Caco-2 (cell line): ENCODE measurements at regions not wholly inside any gene's neighbourhood (a gene's known extent, or its start where the extent isn't known, plus 50 kb on each side); places are given as distances from the start of the nearest gene placed in this dataset.

Source experiments
- BruUV-seq: library from RNA; stranded (reverse); fragments of 400-500 nt; replicated peaks from 2 replicates; lab custom pipeline; 2021; lab: Mats Ljungman, UMichigan
- CTCF ChIA-PET: fragments of 300-600 bp; sonication (Branson Sonifier 250); formaldehyde crosslinking; loops from one replicate; lab custom pipeline; 2022; ENCODE audit warnings: antibody characterized with exemption; lab: Charles Lee
- POLR2A ChIA-PET: fragments of 300-600 bp; sonication (Branson Sonifier 250); formaldehyde crosslinking; loops from one replicate; lab custom pipeline; 2022; ENCODE audit warnings: antibody characterized with exemption; lab: Charles Lee
- DNase-seq, 2 experiments: peaks; one replicate each; pipeline versions ENCODE4 v3.0.0 to v3.0.0-alpha.2; 2020 to 2022
- H3K27me3 ChIP-seq: replicated peaks from 2 replicates; pipeline ENCODE4 v1.6.0; 2011; ENCODE audit warnings: low read length; ENCODE audit not compliant: control insufficient read depth, insufficient read depth
- H3K36me3 ChIP-seq: 2 replicates; pipeline ENCODE4 v1.5.1; 2011; ENCODE audit warnings: low read length; ENCODE audit not compliant: control insufficient read depth, insufficient read depth
- H3K4me1 ChIP-seq: fragments of 250-450 bp; sonication (Bioruptor Pico); 2 replicates; pipeline ENCODE4 v1.5.1; 2020; ENCODE audit warnings: mild to moderate bottlenecking
- H3K4me3 ChIP-seq: 2 replicates; pipeline ENCODE4 v1.5.1; 2011; ENCODE audit warnings: low read depth, mild to moderate bottlenecking, control low read depth, low read length
- H3K9me3 ChIP-seq: fragments of 250-450 bp; sonication (Bioruptor Pico); 2 replicates; pipeline ENCODE4 v1.5.1; 2020; ENCODE audit warnings: mild to moderate bottlenecking, moderate library complexity
- H3K27ac Mint-ChIP-seq: one replicate; pipeline ENCODE4 v1.8.0; 2022; ENCODE audit warnings: mixed read lengths; ENCODE audit not compliant: unreplicated experiment
- H3K27me3 Mint-ChIP-seq: one replicate; pipeline ENCODE4 v1.8.0; 2022; ENCODE audit warnings: mixed read lengths; ENCODE audit not compliant: insufficient read depth, unreplicated experiment
- H3K36me3 Mint-ChIP-seq: one replicate; pipeline ENCODE4 v1.8.0; 2022; ENCODE audit warnings: mild to moderate bottlenecking, mixed read lengths; ENCODE audit not compliant: insufficient read depth, unreplicated experiment
- H3K4me1 Mint-ChIP-seq: one replicate; pipeline ENCODE4 v1.8.0; 2022; ENCODE audit warnings: low read depth, mixed read lengths; ENCODE audit not compliant: unreplicated experiment
- H3K4me3 Mint-ChIP-seq: one replicate; pipeline ENCODE4 v1.8.0; 2022; ENCODE audit warnings: mild to moderate bottlenecking, moderate library complexity, mixed read lengths; ENCODE audit not compliant: unreplicated experiment
- H3K9me3 Mint-ChIP-seq: one replicate; pipeline ENCODE4 v1.8.0; 2022; ENCODE audit warnings: mixed read lengths; ENCODE audit not compliant: unreplicated experiment
- intact Hi-C: fragments of 100-400 bp; cut with micrococcal nuclease; formaldehyde crosslinking; loops from one replicate; pipeline ENCODE4 v1.10.0; 2022; ENCODE audit not compliant: unreplicated experiment
- TF ChIP-seq, protein P1 (sequence below), 2 experiments: fragments of 200-600 bp in 1 of 2; IDR thresholded peaks; 1 replicate in 1 of 2; 2 replicates in 1 of 2; pipeline versions ENCODE4 v1.5.1 to v1.8.0; 2011 to 2022; ENCODE audit warnings: antibody characterized with exemption in 1 of 2, control low read depth in 1 of 2, inconsistent platforms in 1 of 2, low read depth in 1 of 2, low read length in 1 of 2, mild to moderate bottlenecking in 1 of 2, moderate library complexity in 1 of 2; ENCODE audit not compliant: insufficient read depth in 1 of 2, severe bottlenecking in 1 of 2, unreplicated experiment in 1 of 2

DNA sequence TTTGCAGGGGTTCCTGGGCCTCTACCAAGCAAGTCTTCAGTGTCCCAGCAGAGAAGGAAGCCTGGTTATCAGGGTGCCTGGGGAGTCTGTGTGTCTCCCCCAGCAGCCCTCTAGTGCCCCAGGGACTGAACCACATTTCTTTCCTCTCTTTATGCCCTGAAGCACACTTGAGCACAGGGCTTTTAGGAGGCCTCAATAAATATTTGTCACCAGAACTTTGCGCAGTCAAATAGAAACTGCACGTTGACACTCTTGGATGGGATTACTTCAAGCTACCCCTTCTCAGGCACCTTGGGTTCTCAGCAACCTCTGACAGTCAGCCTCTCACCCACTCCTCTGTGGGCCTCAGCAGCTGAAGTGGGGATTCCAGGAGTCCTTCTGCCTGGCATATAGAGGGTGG is 226.6 kb upstream of the HES1 start:
- H3K36me3 ChIP-seq, result no peaks in the 10 kb centered on the region; the same call in none of the 2 replicates
- BruUV-seq, result no TSS peak
- H3K9me3 ChIP-seq, result peaks cover 14% of the 10 kb centered on the region; the same call in 1 of the 2 replicates
- CTCF ChIA-PET, result no interaction called here
- no peak for DNase-seq
- H3K27me3 Mint-ChIP-seq, result no peaks in the 10 kb centered on the region
- H3K36me3 Mint-ChIP-seq, result peaks cover 5% of the 10 kb centered on the region
- H3K4me1 ChIP-seq, result peaks cover 54% of the 10 kb centered on the region
- intact Hi-C loops, result no loop called here
- POLR2A ChIA-PET, result no interaction called here
- TF ChIP-seq, protein P1, sequence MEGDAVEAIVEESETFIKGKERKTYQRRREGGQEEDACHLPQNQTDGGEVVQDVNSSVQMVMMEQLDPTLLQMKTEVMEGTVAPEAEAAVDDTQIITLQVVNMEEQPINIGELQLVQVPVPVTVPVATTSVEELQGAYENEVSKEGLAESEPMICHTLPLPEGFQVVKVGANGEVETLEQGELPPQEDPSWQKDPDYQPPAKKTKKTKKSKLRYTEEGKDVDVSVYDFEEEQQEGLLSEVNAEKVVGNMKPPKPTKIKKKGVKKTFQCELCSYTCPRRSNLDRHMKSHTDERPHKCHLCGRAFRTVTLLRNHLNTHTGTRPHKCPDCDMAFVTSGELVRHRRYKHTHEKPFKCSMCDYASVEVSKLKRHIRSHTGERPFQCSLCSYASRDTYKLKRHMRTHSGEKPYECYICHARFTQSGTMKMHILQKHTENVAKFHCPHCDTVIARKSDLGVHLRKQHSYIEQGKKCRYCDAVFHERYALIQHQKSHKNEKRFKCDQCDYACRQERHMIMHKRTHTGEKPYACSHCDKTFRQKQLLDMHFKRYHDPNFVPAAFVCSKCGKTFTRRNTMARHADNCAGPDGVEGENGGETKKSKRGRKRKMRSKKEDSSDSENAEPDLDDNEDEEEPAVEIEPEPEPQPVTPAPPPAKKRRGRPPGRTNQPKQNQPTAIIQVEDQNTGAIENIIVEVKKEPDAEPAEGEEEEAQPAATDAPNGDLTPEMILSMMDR (IDR thresholded peaks at IDR 0.05; ENCODE audit: insufficient read depth in 1 of 2, low read depth in 1 of 2, low read length in 1 of 2, severe bottlenecking in 1 of 2, unreplicated experiment in 1 of 2), result no peak
- no peak overlapping the region for H3K4me3 Mint-ChIP-seq
- H3K4me3 ChIP-seq, result no peak overlapping the region
- peaks cover 10% of the 10 kb centered on the region for H3K9me3 Mint-ChIP-seq
- H3K4me1 Mint-ChIP-seq, result peaks cover 40% of the 10 kb centered on the region
- peak overlapping the region; percentile 83 for H3K27ac Mint-ChIP-seq
- no peaks in the 10 kb centered on the region for H3K27me3 ChIP-seq

DNA sequence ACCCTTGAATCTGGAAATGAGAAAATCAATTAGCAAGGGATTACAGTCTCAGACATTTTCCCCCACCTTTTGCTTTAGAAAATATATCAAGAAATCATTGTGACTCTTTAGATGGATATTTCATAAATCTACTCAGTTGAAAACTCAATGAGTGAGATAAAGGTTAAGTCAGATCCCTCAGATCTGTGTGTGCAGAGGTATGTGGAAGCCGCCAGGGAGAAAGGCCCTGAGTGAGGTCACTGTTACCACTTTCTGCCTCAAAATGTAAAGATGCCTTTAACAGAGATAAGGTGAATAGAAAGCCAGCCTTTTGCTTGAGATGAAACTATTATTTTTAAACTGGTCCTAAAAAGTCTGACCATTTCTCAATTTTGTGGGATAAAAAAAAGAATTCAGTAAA is 225.6 kb upstream of the HES1 start:
- Mint-ChIP-seq H3K36me3 (peaks cover 5% of the 10 kb centered on the region), H3K27me3 (no peaks in the 10 kb centered on the region), H3K4me3 (peak overlapping the region; percentile 14), H3K27ac (peak overlapping the region; percentile 83), H3K4me1 (peaks cover 40% of the 10 kb centered on the region), H3K9me3 (peaks cover 10% of the 10 kb centered on the region)
- Histone ChIP-seq H3K9me3 (peaks cover 14% of the 10 kb centered on the region; the same call in 1 of the 2 replicates), H3K27me3 (no peaks in the 10 kb centered on the region), H3K4me1 (peaks cover 58% of the 10 kb centered on the region), H3K4me3 (no peak overlapping the region), H3K36me3 (no peaks in the 10 kb centered on the region; the same call in none of the 2 replicates)
- CTCF ChIA-PET, result interaction anchor here (1.7 kb wide), 1 partner anchor 129 kb away, joined by 9 read pairs; no protein-coding TSS in a partner anchor
- TF ChIP-seq, protein P1 (IDR thresholded peaks at IDR 0.05; ENCODE audit: insufficient read depth in 1 of 2, low read depth in 1 of 2, low read length in 1 of 2, severe bottlenecking in 1 of 2, unreplicated experiment in 1 of 2), result no peak
- POLR2A ChIA-PET, result interaction anchor here (1.3 to 1.7 kb wide), 2 partner anchors 35 to 66 kb away, joined by 6 to 7 read pairs; no protein-coding TSS in a partner anchor
- no peak for DNase-seq
- intact Hi-C loops, result loop anchor here (10.0 kb wide), 1 partner anchor 246 kb away; no protein-coding TSS in a partner anchor
- BruUV-seq, result no TSS peak

DNA sequence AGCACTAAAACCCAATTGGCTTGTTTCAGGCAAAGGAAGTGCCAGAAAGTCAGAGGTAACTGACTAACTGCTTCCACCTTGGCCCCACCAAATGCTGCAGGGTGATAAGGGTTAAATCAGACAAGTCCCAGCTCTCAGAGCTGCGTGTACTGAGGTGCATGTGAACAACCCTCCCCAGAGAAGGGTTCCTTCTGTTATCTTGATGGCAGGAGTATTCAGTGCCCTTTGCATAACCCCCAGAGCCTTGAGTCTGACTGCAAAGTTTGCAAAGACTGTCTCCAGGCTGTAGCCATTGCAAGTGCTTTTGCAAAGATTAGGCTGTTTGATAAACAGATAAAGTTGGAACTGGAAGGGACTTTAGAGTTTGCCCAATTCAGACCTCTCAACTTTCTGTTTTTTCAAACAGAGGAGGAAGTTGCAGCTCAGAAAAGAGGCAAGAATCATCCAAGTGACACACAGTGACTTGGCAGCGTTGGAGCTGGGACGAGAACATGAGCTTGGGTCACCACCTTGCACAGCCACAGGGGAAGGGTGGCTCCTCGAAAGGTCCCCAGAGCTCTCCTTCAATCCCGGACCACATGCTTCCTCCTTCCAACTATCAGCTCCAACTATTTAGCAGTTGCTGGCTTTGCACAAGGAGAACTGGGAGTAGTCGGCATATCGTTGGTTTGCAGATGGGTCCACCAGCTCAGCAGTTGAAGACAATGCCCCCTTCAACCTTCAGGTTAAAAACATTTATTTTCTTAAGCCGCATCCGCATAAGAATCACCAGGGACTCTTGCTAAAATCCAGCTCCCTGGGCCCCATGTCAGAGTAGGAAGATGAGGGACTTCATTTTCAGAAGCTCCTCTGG is 224.8 kb upstream of the HES1 start:
- CTCF ChIA-PET, result interaction anchor here (0.9 to 1.7 kb wide), 4 partner anchors 68 to 228 kb away, joined by 3 to 9 read pairs (median 4); no protein-coding TSS in a partner anchor
- peak overlapping the region; percentile 74 for H3K4me3 Mint-ChIP-seq
- POLR2A ChIA-PET, result interaction anchor here (0.6 to 1.7 kb wide), 14 partner anchors 35 to 224 kb away, joined by 3 to 15 read pairs (median 5); partner anchors contain the start of gene HES1
- Histone ChIP-seq H3K4me1 (peaks cover 66% of the 10 kb centered on the region), H3K27me3 (no peaks in the 10 kb centered on the region), H3K4me3 (peak overlapping the region; percentile 37), H3K36me3 (no peaks in the 10 kb centered on the region; the same call in none of the 2 replicates), H3K9me3 (peaks cover 14% of the 10 kb centered on the region; the same call in 1 of the 2 replicates)
- H3K9me3 Mint-ChIP-seq, result peaks cover 10% of the 10 kb centered on the region
- peak; percentile 75 to 90 for DNase-seq
- intact Hi-C loops, result loop anchor here (1.0 to 10.0 kb wide), 5 partner anchors 39 to 246 kb away; no protein-coding TSS in a partner anchor
- no peaks in the 10 kb centered on the region for H3K27me3 Mint-ChIP-seq
- no TSS peak for BruUV-seq
- H3K36me3 Mint-ChIP-seq, result peaks cover under 1% of the 10 kb centered on the region
- H3K4me1 Mint-ChIP-seq, result peaks cover 40% of the 10 kb centered on the region
- peak overlapping the region; percentile 90 for H3K27ac Mint-ChIP-seq
- TF ChIP-seq, protein P1 (IDR thresholded peaks at IDR 0.05; ENCODE audit: insufficient read depth in 1 of 2, low read depth in 1 of 2, low read length in 1 of 2, severe bottlenecking in 1 of 2, unreplicated experiment in 1 of 2), result no peak
